ENCODE measurements at regions not wholly inside any gene's neighbourhood (a gene's known extent, or its start where the extent isn't known, plus 50 kb on each side); places are given as distances from the start of the nearest gene placed in this dataset.

- Histone ChIP-seq H3K9me3 (ENCODE audit: low read length) (no peaks in the 10 kb centered on the region), H4K20me1 (ENCODE audit: insufficient read depth, low read length) (no peaks in the 10 kb centered on the region), H3K9me2 (ENCODE audit: insufficient read depth, low read length) (no peaks in the 10 kb centered on the region), H3K4me2 (ENCODE audit: low read length) (no peak overlapping the region), H3K36me3 (ENCODE audit: insufficient read depth, low read length) (no peaks in the 10 kb centered on the region), H3K4me1 (ENCODE audit: insufficient read depth, low read length, poor library complexity, severe bottlenecking) (no peaks in the 10 kb centered on the region), H3K79me2 (ENCODE audit: insufficient read depth, low read depth, low read length) (no peaks in the 10 kb centered on the region), H3K4me3 (ENCODE audit: low read depth, low read length, poor library complexity, severe bottlenecking) (no peak overlapping the region), H2AFZ (ENCODE audit: low read length) (no peak overlapping the region), H3K27ac (ENCODE audit: low read depth, low read length, poor library complexity, severe bottlenecking) (no peak overlapping the region)
- intact Hi-C loops (cut with micrococcal nuclease; ENCODE audit: unreplicated experiment), result no loop called here
- DNase-seq (ENCODE audit: low spot score), result no peak
- no TSS peak for BruUV-seq (replicated peaks)
- ChIA-PET POLR2A (interaction anchor here (0.5 to 1.2 kb wide), 6 partner anchors 8 to 1104 kb away, joined by 3 to 9 read pairs (median 4); no protein-coding TSS in a partner anchor), CTCF (ENCODE audit: unreplicated experiment) (no interaction called here)
- TF ChIP-seq, protein P1, sequence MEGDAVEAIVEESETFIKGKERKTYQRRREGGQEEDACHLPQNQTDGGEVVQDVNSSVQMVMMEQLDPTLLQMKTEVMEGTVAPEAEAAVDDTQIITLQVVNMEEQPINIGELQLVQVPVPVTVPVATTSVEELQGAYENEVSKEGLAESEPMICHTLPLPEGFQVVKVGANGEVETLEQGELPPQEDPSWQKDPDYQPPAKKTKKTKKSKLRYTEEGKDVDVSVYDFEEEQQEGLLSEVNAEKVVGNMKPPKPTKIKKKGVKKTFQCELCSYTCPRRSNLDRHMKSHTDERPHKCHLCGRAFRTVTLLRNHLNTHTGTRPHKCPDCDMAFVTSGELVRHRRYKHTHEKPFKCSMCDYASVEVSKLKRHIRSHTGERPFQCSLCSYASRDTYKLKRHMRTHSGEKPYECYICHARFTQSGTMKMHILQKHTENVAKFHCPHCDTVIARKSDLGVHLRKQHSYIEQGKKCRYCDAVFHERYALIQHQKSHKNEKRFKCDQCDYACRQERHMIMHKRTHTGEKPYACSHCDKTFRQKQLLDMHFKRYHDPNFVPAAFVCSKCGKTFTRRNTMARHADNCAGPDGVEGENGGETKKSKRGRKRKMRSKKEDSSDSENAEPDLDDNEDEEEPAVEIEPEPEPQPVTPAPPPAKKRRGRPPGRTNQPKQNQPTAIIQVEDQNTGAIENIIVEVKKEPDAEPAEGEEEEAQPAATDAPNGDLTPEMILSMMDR (conservative IDR thresholded peaks at IDR 0.05; ENCODE audit: low read length), result no peak
- TF ChIP-seq EZH2phosphoT487 (IDR thresholded peaks at IDR 0.05; ENCODE audit: borderline replicate concordance, low read depth, low read length), result no peak
These were observed 87.8 kb upstream of the EEA1 start for GRCh38 chr12:93016752-93017350.

DNA sequence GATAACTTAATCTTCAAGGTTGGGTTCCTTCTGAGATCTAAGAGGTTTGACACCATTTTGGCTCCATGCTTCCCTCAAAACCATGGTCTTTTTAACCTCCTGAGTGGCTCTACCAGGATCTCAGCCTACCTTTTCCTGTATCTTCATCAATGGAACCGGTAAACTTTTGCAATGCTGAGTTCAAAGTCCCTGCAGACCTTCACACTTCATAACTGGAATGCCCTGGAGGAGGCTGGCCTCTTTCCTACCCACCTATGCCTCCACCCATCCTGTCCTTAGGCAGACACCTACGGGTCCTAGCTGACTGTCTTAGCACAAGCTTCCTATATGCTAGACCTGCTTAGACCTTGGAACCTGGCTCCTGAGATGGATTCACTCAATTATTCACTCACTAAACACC, 89.5 kb upstream of the EEA1 start:
- intact Hi-C loops (cut with micrococcal nuclease; ENCODE audit: unreplicated experiment), result no loop called here
- H3K27ac ChIP-seq (ENCODE audit: low read depth, low read length, poor library complexity, severe bottlenecking), result no peak overlapping the region
- H2AFZ ChIP-seq (ENCODE audit: low read length), result no peak overlapping the region
- no peaks in the 10 kb centered on the region for H3K9me2 ChIP-seq (ENCODE audit: insufficient read depth, low read length)
- no peaks in the 10 kb centered on the region for H4K20me1 ChIP-seq (ENCODE audit: insufficient read depth, low read length)
- no peak overlapping the region for H3K4me2 ChIP-seq (ENCODE audit: low read length)
- no TSS peak for BruUV-seq (replicated peaks)
- DNase-seq (ENCODE audit: low spot score), result no peak
- POLR2A ChIA-PET, result interaction anchor here (0.6 to 2.0 kb wide), 2 partner anchors 10 to 1294 kb away, joined by 4 to 8 read pairs; no protein-coding TSS in a partner anchor
- CTCF ChIA-PET (ENCODE audit: unreplicated experiment), result interaction anchor here (0.5 kb wide), 1 partner anchor 342 kb away, joined by 4 read pairs; no protein-coding TSS in a partner anchor
- no peak overlapping the region for H3K4me3 ChIP-seq (ENCODE audit: low read depth, low read length, poor library complexity, severe bottlenecking)
- no peaks in the 10 kb centered on the region for H3K9me3 ChIP-seq (ENCODE audit: low read length)
- TF ChIP-seq, protein P1 (conservative IDR thresholded peaks at IDR 0.05; ENCODE audit: low read length), result no peak
- no peak for TF ChIP-seq EZH2phosphoT487 (IDR thresholded peaks at IDR 0.05; ENCODE audit: borderline replicate concordance, low read depth, low read length)
- no peaks in the 10 kb centered on the region for H3K4me1 ChIP-seq (ENCODE audit: insufficient read depth, low read length, poor library complexity, severe bottlenecking)
- H3K36me3 ChIP-seq (ENCODE audit: insufficient read depth, low read length), result no peaks in the 10 kb centered on the region
- no peaks in the 10 kb centered on the region for H3K79me2 ChIP-seq (ENCODE audit: insufficient read depth, low read depth, low read length)

GRCh38 chr12:93019212-93019927, 90.3 kb upstream of the EEA1 start:
- CTCF ChIA-PET (ENCODE audit: unreplicated experiment), result no interaction called here
- H3K4me3 ChIP-seq (ENCODE audit: low read depth, low read length, poor library complexity, severe bottlenecking), result no peak overlapping the region
- no peaks in the 10 kb centered on the region for H3K9me2 ChIP-seq (ENCODE audit: insufficient read depth, low read length)
- H3K4me2 ChIP-seq (ENCODE audit: low read length), result no peak overlapping the region
- H3K27ac ChIP-seq (ENCODE audit: low read depth, low read length, poor library complexity, severe bottlenecking), result no peak overlapping the region
- no TSS peak for BruUV-seq (replicated peaks)
- intact Hi-C loops (cut with micrococcal nuclease; ENCODE audit: unreplicated experiment), result no loop called here
- no peaks in the 10 kb centered on the region for H3K79me2 ChIP-seq (ENCODE audit: insufficient read depth, low read depth, low read length)
- TF ChIP-seq, protein P1 (conservative IDR thresholded peaks at IDR 0.05; ENCODE audit: low read length), result no peak
- no peak for TF ChIP-seq EZH2phosphoT487 (IDR thresholded peaks at IDR 0.05; ENCODE audit: borderline replicate concordance, low read depth, low read length)
- no peaks in the 10 kb centered on the region for H4K20me1 ChIP-seq (ENCODE audit: insufficient read depth, low read length)
- H2AFZ ChIP-seq (ENCODE audit: low read length), result no peak overlapping the region
- no peak for DNase-seq (ENCODE audit: low spot score)
- no peaks in the 10 kb centered on the region for H3K9me3 ChIP-seq (ENCODE audit: low read length)
- POLR2A ChIA-PET, result interaction anchor here (0.5 to 2.0 kb wide), 3 partner anchors 11 to 1294 kb away, joined by 4 to 8 read pairs (median 7); no protein-coding TSS in a partner anchor
- no peaks in the 10 kb centered on the region for H3K36me3 ChIP-seq (ENCODE audit: insufficient read depth, low read length)
- H3K4me1 ChIP-seq (ENCODE audit: insufficient read depth, low read length, poor library complexity, severe bottlenecking), result no peaks in the 10 kb centered on the region

All from OCI-LY7 (cell line).